ENCODE measurements at regions not wholly inside any gene's neighbourhood (a gene's known extent, or its start where the extent isn't known, plus 50 kb on each side); places are given as distances from the start of the nearest gene placed in this dataset.

DNA sequence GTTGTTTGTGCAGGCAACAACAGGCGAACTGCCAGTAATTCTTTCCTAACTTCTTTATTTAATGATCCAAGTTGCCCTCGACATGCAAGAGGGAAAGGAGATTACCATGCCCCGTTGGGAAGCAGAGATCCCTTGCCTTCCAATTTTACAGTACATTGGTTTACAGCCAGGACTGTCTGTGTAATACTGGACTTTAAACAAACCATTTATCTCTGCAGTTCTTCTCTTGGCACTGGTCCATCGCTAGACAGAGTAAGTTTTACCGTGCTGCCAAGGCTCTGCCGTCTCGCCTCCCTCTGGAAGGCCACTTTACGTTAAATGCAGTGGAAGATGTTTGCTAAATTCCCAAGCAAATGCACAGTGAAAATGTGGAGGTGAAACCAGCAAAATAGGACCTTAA is 660.3 kb upstream of the PRKX start:
- no peak overlapping the region for H3K27ac ChIP-seq
- no peaks in the 10 kb centered on the region for H3K9me3 ChIP-seq (ENCODE audit: control insufficient read depth, low read length)
- H2AFZ ChIP-seq, result no peak overlapping the region
- no peaks in the 10 kb centered on the region for H3K79me2 ChIP-seq
- no peak overlapping the region for H3K9ac ChIP-seq
- H3K4me2 ChIP-seq (ENCODE audit: low read length), result no peak overlapping the region
- no peak overlapping the region for H3K4me3 ChIP-seq (ENCODE audit: low read depth, low read length)
- no peaks in the 10 kb centered on the region for H3K27me3 ChIP-seq (ENCODE audit: control insufficient read depth, insufficient read depth, low read length)
- no peaks in the 10 kb centered on the region for H3K4me1 ChIP-seq
- TF ChIP-seq, protein P1, sequence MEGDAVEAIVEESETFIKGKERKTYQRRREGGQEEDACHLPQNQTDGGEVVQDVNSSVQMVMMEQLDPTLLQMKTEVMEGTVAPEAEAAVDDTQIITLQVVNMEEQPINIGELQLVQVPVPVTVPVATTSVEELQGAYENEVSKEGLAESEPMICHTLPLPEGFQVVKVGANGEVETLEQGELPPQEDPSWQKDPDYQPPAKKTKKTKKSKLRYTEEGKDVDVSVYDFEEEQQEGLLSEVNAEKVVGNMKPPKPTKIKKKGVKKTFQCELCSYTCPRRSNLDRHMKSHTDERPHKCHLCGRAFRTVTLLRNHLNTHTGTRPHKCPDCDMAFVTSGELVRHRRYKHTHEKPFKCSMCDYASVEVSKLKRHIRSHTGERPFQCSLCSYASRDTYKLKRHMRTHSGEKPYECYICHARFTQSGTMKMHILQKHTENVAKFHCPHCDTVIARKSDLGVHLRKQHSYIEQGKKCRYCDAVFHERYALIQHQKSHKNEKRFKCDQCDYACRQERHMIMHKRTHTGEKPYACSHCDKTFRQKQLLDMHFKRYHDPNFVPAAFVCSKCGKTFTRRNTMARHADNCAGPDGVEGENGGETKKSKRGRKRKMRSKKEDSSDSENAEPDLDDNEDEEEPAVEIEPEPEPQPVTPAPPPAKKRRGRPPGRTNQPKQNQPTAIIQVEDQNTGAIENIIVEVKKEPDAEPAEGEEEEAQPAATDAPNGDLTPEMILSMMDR (IDR thresholded peaks at IDR 0.05), result no peak
- no peaks in the 10 kb centered on the region for H3K36me3 ChIP-seq (ENCODE audit: control insufficient read depth, insufficient read depth, low read length)

- Histone ChIP-seq H3K4me2 (ENCODE audit: low read length) (no peak overlapping the region), H2AFZ (no peak overlapping the region), H3K27ac (no peak overlapping the region), H3K4me3 (ENCODE audit: low read depth, low read length) (no peak overlapping the region), H3K79me2 (no peaks in the 10 kb centered on the region), H3K9ac (no peak overlapping the region), H3K36me3 (ENCODE audit: control insufficient read depth, insufficient read depth, low read length) (no peaks in the 10 kb centered on the region), H3K4me1 (no peaks in the 10 kb centered on the region), H3K9me3 (ENCODE audit: control insufficient read depth, low read length) (no peaks in the 10 kb centered on the region), H3K27me3 (ENCODE audit: control insufficient read depth, insufficient read depth, low read length) (no peaks in the 10 kb centered on the region)
- TF ChIP-seq, protein P1 (IDR thresholded peaks at IDR 0.05), result no peak
Measured at GRCh38 chrX:4358577-4358976, 645.1 kb upstream of the PRKX start.

DNA sequence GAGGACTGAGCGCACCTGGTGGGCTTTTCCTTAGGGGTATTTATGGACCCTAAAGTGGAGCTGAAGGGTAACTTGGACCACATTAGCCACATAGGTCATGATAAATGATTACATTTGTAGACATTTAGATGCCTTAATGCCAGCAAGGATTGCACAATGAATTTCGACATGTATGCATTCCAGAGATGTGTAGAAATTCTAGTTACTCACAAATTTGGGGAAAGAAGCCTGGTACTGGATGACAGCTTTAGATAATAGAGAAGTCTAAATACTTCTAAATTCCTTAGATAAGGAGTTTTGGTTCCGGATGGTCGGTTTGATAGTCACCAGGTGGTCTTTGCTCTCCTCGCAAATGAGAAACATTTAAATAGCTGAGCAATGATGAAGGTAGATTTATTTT is 609.5 kb upstream of the PRKX start:
- H3K4me3 ChIP-seq (ENCODE audit: low read depth, low read length), result no peak overlapping the region
- no peak overlapping the region for H2AFZ ChIP-seq
- H3K4me2 ChIP-seq (ENCODE audit: low read length), result no peak overlapping the region
- no peaks in the 10 kb centered on the region for H3K27me3 ChIP-seq (ENCODE audit: control insufficient read depth, insufficient read depth, low read length)
- H3K4me1 ChIP-seq, result no peaks in the 10 kb centered on the region
- H3K36me3 ChIP-seq (ENCODE audit: control insufficient read depth, insufficient read depth, low read length), result no peaks in the 10 kb centered on the region
- H3K79me2 ChIP-seq, result no peaks in the 10 kb centered on the region
- no peak overlapping the region for H3K27ac ChIP-seq
- TF ChIP-seq, protein P1 (IDR thresholded peaks at IDR 0.05), result no peak
- no peaks in the 10 kb centered on the region for H3K9me3 ChIP-seq (ENCODE audit: control insufficient read depth, low read length)
- no peak overlapping the region for H3K9ac ChIP-seq

- Histone ChIP-seq H3K9ac (no peak overlapping the region), H3K27ac (no peak overlapping the region), H3K4me3 (ENCODE audit: low read depth, low read length) (no peak overlapping the region), H3K27me3 (ENCODE audit: control insufficient read depth, insufficient read depth, low read length) (no peaks in the 10 kb centered on the region), H3K4me1 (no peaks in the 10 kb centered on the region), H3K9me3 (ENCODE audit: control insufficient read depth, low read length) (no peaks in the 10 kb centered on the region), H2AFZ (no peak overlapping the region), H3K36me3 (ENCODE audit: control insufficient read depth, insufficient read depth, low read length) (no peaks in the 10 kb centered on the region), H3K4me2 (ENCODE audit: low read length) (no peak overlapping the region), H3K79me2 (no peaks in the 10 kb centered on the region)
- TF ChIP-seq, protein P1 (IDR thresholded peaks at IDR 0.05), result no peak
Measured at GRCh38 chrX:4320436-4320947, 607.0 kb upstream of the PRKX start.

DNA sequence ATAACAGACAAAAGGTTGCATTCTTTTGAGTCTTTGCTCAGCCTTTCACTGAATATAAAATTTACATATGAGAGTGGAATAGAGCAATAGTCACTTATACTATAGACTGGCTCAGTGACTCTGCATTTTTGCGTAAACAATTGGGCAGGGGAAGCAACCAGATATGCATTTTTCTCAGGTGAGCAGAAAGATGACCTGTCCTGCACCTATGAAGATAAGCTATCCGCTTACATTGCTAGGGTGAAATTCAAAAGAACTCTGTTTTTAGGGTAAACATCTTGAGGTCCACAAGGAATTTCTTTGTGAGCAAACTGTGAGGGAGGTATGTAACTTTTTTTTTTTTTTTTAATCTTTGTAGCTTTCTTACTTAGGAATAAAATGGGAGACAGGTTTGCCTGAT is 602.4 kb upstream of the PRKX start:
- no peak overlapping the region for H3K9ac ChIP-seq
- no peaks in the 10 kb centered on the region for H3K79me2 ChIP-seq
- H3K4me3 ChIP-seq (ENCODE audit: low read depth, low read length), result no peak overlapping the region
- no peaks in the 10 kb centered on the region for H3K4me1 ChIP-seq
- H2AFZ ChIP-seq, result no peak overlapping the region
- H3K27ac ChIP-seq, result no peak overlapping the region
- H3K27me3 ChIP-seq (ENCODE audit: control insufficient read depth, insufficient read depth, low read length), result no peaks in the 10 kb centered on the region
- H3K36me3 ChIP-seq (ENCODE audit: control insufficient read depth, insufficient read depth, low read length), result no peaks in the 10 kb centered on the region
- H3K4me2 ChIP-seq (ENCODE audit: low read length), result no peak overlapping the region
- TF ChIP-seq, protein P1 (IDR thresholded peaks at IDR 0.05), result no peak
- H3K9me3 ChIP-seq (ENCODE audit: control insufficient read depth, low read length), result no peaks in the 10 kb centered on the region

Measured in parathyroid adenoma (tissue), 2 donors.